Keratinocyte (primary cell): ENCODE measurements at regions not wholly inside any gene's neighbourhood (a gene's known extent, or its start where the extent isn't known, plus 50 kb on each side); places are given as distances from the start of the nearest gene placed in this dataset.

Experiments used
- DNase-seq: peaks from one replicate; pipeline ENCODE4 v3.0.0-alpha.2; 2011; ENCODE audit warnings: low read depth, missing footprints, low spot score
- FAIRE-seq: peaks from 2 replicates; lab custom pipeline; 2011; peaks lifted over from hg19 to GRCh38; lab: Jason Lieb, UNC
- H2AFZ ChIP-seq: 2 replicates; pipeline ENCODE4 v1.6.0; 2012; ENCODE audit warnings: low read length, control low read depth, inconsistent platforms; ENCODE audit not compliant: control insufficient read depth
- H3K27ac ChIP-seq: 2 replicates; pipeline ENCODE4 v1.5.1; 2011; ENCODE audit warnings: low read length; ENCODE audit not compliant: control insufficient read depth, insufficient read depth
- H3K27me3 ChIP-seq: 3 replicates; pipeline ENCODE4 v1.6.0; 2011; ENCODE audit warnings: low read length; ENCODE audit not compliant: control insufficient read depth, insufficient read depth; ENCODE audit errors: extremely low read depth
- H3K36me3 ChIP-seq, 2 experiments: 2 replicates in 1 of 2; 3 replicates in 1 of 2; pipeline ENCODE4 v1.5.1; 2011; ENCODE audit warnings: low read length in 2 of 2, mild to moderate bottlenecking in 1 of 2; ENCODE audit not compliant: control insufficient read depth in 2 of 2, insufficient read depth in 2 of 2; ENCODE audit errors: extremely low read depth in 1 of 2
- H3K4me1 ChIP-seq: 3 replicates; pipeline ENCODE4 v1.5.1; 2011; ENCODE audit warnings: low read length; ENCODE audit not compliant: control insufficient read depth, insufficient read depth; ENCODE audit errors: extremely low read depth
- H3K4me2 ChIP-seq: 3 replicates; pipeline ENCODE4 v1.6.0; 2011; ENCODE audit warnings: low read depth, low read length; ENCODE audit not compliant: control insufficient read depth, insufficient read depth; ENCODE audit errors: extremely low read depth
- H3K4me3 ChIP-seq, 3 experiments: fragments of 200-600 bp in 1 of 3; sonication (generic) in 1 of 3; 2 replicates in 2 of 3; 3 replicates in 1 of 3; pipeline ENCODE4 v1.5.1; 2011 to 2016; ENCODE audit warnings: low read length in 3 of 3, mild to moderate bottlenecking in 3 of 3, control low read depth in 2 of 3, inconsistent platforms in 1 of 3, low read depth in 1 of 3, mixed read lengths in 1 of 3, mixed run types in 1 of 3, moderate library complexity in 1 of 3; ENCODE audit not compliant: control insufficient read depth in 2 of 3, insufficient read depth in 2 of 3; ENCODE audit errors: extremely low read depth in 1 of 3
- H3K79me2 ChIP-seq: 2 replicates; pipeline ENCODE4 v1.6.0; 2012; ENCODE audit warnings: low read length; ENCODE audit not compliant: control insufficient read depth, insufficient read depth
- H3K9ac ChIP-seq: 3 replicates; pipeline ENCODE4 v1.6.0; 2011; ENCODE audit warnings: low read length; ENCODE audit not compliant: control insufficient read depth, insufficient read depth; ENCODE audit errors: extremely low read depth
- H3K9me1 ChIP-seq: 3 replicates; pipeline ENCODE4 v1.6.0; 2011; ENCODE audit warnings: low read length; ENCODE audit not compliant: control insufficient read depth, insufficient read depth; ENCODE audit errors: extremely low read depth
- H3K9me3 ChIP-seq: 2 replicates; pipeline ENCODE4 v1.5.1; 2012; ENCODE audit warnings: low read depth, low read length; ENCODE audit not compliant: control insufficient read depth
- H4K20me1 ChIP-seq: 3 replicates; pipeline ENCODE4 v1.6.0; 2011; ENCODE audit warnings: low read length; ENCODE audit not compliant: control insufficient read depth, insufficient read depth; ENCODE audit errors: extremely low read depth
- CTCF ChIP-seq, 3 experiments: IDR thresholded peaks in 1 of 3; conservative IDR thresholded peaks in 1 of 3; optimal IDR thresholded peaks in 1 of 3; 2 replicates in 2 of 3; 3 replicates in 1 of 3; pipeline versions ENCODE3 to v1.5.1; 2011; ENCODE audit warnings: low read length in 3 of 3, mild to moderate bottlenecking in 3 of 3, moderate library complexity in 2 of 3, control low read depth in 1 of 3, inconsistent platforms in 1 of 3; ENCODE audit not compliant: insufficient read depth in 2 of 3; ENCODE audit errors: extremely low read depth in 1 of 3
- EZH2 ChIP-seq: IDR thresholded peaks from one replicate; pipeline ENCODE4 v1.6.1; 2012; ENCODE audit warnings: inconsistent platforms, mild to moderate bottlenecking, low read length, moderate library complexity
- dilution Hi-C: fragments of 300-500 bp; cut with MboI; formaldehyde crosslinking; loops from one replicate; pipeline ENCODE4 v1.7.0; 2020; ENCODE audit warnings: low sequenced_read_pairs; ENCODE audit not compliant: extremely low pct_ligation_motif_present

GRCh38 chr12:124498275-124499189, 68.9 kb downstream of the NCOR2 start:
- TF ChIP-seq EZH2 (no peak), CTCF (optimal IDR thresholded peaks at IDR 0.05 in 1 of 3, IDR thresholded peaks at IDR 0.05 in 1 of 3, conservative IDR thresholded peaks at IDR 0.05 in 1 of 3; ENCODE audit: extremely low read depth in 1 of 3, insufficient read depth in 2 of 3, low read length in 3 of 3) (no peak)
- peak overlapping the region; percentile 50 for H3K4me2 ChIP-seq
- H3K4me1 ChIP-seq = peaks cover 42% of the 10 kb centered on the region
- peaks cover 72% of the 10 kb centered on the region for H3K79me2 ChIP-seq
- DNase-seq = no peak
- H3K27me3 ChIP-seq = no peaks in the 10 kb centered on the region
- dilution Hi-C loops = no loop called here
- no peaks in the 10 kb centered on the region for H3K9me3 ChIP-seq
- peaks cover 13 to 14% of the 10 kb centered on the region in 2 experiments for H3K36me3 ChIP-seq
- H3K9me1 ChIP-seq = peaks cover 2% of the 10 kb centered on the region
- H3K9ac ChIP-seq = peak overlapping the region; percentile 24
- H3K27ac ChIP-seq = no peak overlapping the region
- H4K20me1 ChIP-seq = peaks cover 23% of the 10 kb centered on the region
- FAIRE-seq = peak; percentile 70
- no peak overlapping the region for H3K4me3 ChIP-seq
- no peak overlapping the region for H2AFZ ChIP-seq

- no peak overlapping the region for H3K27ac ChIP-seq
- DNase-seq (no peak), FAIRE-seq (peak; percentile 81)
- H3K4me1 ChIP-seq = peaks cover 42% of the 10 kb centered on the region
- H3K9ac ChIP-seq = no peak overlapping the region
- dilution Hi-C loops = no loop called here
- peaks cover 2% of the 10 kb centered on the region for H3K9me1 ChIP-seq
- H2AFZ ChIP-seq = no peak overlapping the region
- H3K27me3 ChIP-seq = no peaks in the 10 kb centered on the region
- peaks cover 72% of the 10 kb centered on the region for H3K79me2 ChIP-seq
- H3K9me3 ChIP-seq = no peaks in the 10 kb centered on the region
- H3K4me2 ChIP-seq = peak overlapping the region; percentile 50
- H3K4me3 ChIP-seq = no peak overlapping the region
- peaks cover 15 to 17% of the 10 kb centered on the region in 2 experiments for H3K36me3 ChIP-seq
- H4K20me1 ChIP-seq = peaks cover 18% of the 10 kb centered on the region
- TF ChIP-seq CTCF (optimal IDR thresholded peaks at IDR 0.05 in 1 of 3, IDR thresholded peaks at IDR 0.05 in 1 of 3, conservative IDR thresholded peaks at IDR 0.05 in 1 of 3; ENCODE audit: extremely low read depth in 1 of 3, insufficient read depth in 2 of 3, low read length in 3 of 3) = no peak
- no peak for TF ChIP-seq EZH2
These were observed 69.8 kb downstream of the NCOR2 start for GRCh38 chr12:124497658-124498057.
